H9 (cell line): ENCODE measurements at regions not wholly inside any gene's neighbourhood (a gene's known extent, or its start where the extent isn't known, plus 50 kb on each side); places are given as distances from the start of the nearest gene placed in this dataset.

Experiments
- DNase-seq: peaks from one replicate; pipeline ENCODE4 v3.0.0-alpha.2; 2017
- H2AFZ ChIP-seq: one replicate; pipeline ENCODE4 v1.6.1; 2013; ENCODE audit warnings: mild to moderate bottlenecking, low read length, control low read depth, moderate library complexity
- H2AK5ac ChIP-seq: 2 replicates; pipeline ENCODE4 v1.6.1; 2013; ENCODE audit warnings: low read length, control low read depth, mixed read lengths; ENCODE audit not compliant: insufficient read length
- H2BK120ac ChIP-seq: one replicate; pipeline ENCODE4 v1.6.1; 2013; ENCODE audit warnings: low read depth, mild to moderate bottlenecking, low read length, control low read depth, inconsistent platforms; ENCODE audit not compliant: poor library complexity, severe bottlenecking
- H2BK12ac ChIP-seq: 2 replicates; pipeline ENCODE4 v1.6.1; 2013; ENCODE audit warnings: low read length, control low read depth, mixed read lengths, low read depth; ENCODE audit not compliant: insufficient read length
- H2BK15ac ChIP-seq: 2 replicates; pipeline ENCODE4 v1.6.1; 2013; ENCODE audit warnings: low read depth, low read length, control low read depth
- H2BK20ac ChIP-seq: one replicate; pipeline ENCODE4 v1.6.1; 2013; ENCODE audit warnings: low read depth, mild to moderate bottlenecking, low read length, control low read depth, inconsistent platforms; ENCODE audit not compliant: poor library complexity, severe bottlenecking
- H2BK5ac ChIP-seq: 2 replicates; pipeline ENCODE4 v1.6.1; 2013; ENCODE audit warnings: low read length, control low read depth, mixed read lengths; ENCODE audit not compliant: insufficient read length
- H3K14ac ChIP-seq: 2 replicates; pipeline ENCODE4 v1.6.1; 2013; ENCODE audit warnings: low read length, control low read depth; ENCODE audit not compliant: insufficient read depth
- H3K18ac ChIP-seq: 2 replicates; pipeline ENCODE4 v1.6.1; 2013; ENCODE audit warnings: low read depth, mild to moderate bottlenecking, mixed read lengths, low read length, control low read depth; ENCODE audit not compliant: insufficient read length
- H3K23ac ChIP-seq: 2 replicates; pipeline ENCODE4 v1.6.1; 2013; ENCODE audit warnings: low read length, control low read depth, mixed read lengths, low read depth; ENCODE audit not compliant: insufficient read length
- H3K23me2 ChIP-seq: 2 replicates; pipeline ENCODE4 v1.6.1; 2013; ENCODE audit warnings: low read depth, mild to moderate bottlenecking, mixed read lengths, low read length, control low read depth; ENCODE audit not compliant: insufficient read length, poor library complexity, severe bottlenecking
- H3K27ac ChIP-seq: 2 replicates; pipeline ENCODE4 v1.5.1; 2013; ENCODE audit warnings: low read length, control low read depth, mixed read lengths, low read depth; ENCODE audit not compliant: insufficient read length
- H3K27me3 ChIP-seq: 2 replicates; pipeline ENCODE4 v1.6.1; 2013; ENCODE audit warnings: low read length, control low read depth, inconsistent platforms; ENCODE audit not compliant: insufficient read depth
- H3K4ac ChIP-seq: 2 replicates; pipeline ENCODE4 v1.6.1; 2013; ENCODE audit warnings: low read depth, mild to moderate bottlenecking, control low read depth, inconsistent platforms, low read length, moderate library complexity
- H3K4me1 ChIP-seq: 2 replicates; pipeline ENCODE4 v1.6.1; 2013; ENCODE audit warnings: low read length, control low read depth, inconsistent platforms; ENCODE audit not compliant: insufficient read depth
- H3K4me2 ChIP-seq: 2 replicates; pipeline ENCODE4 v1.6.1; 2013; ENCODE audit warnings: low read length, control low read depth, mixed read lengths; ENCODE audit not compliant: insufficient read length, insufficient read depth
- H3K56ac ChIP-seq: 2 replicates; pipeline ENCODE4 v1.6.1; 2013; ENCODE audit warnings: low read depth, mild to moderate bottlenecking, mixed read lengths, low read length, control low read depth; ENCODE audit not compliant: insufficient read length
- H3K79me1 ChIP-seq: 2 replicates; pipeline ENCODE4 v1.6.1; 2013; ENCODE audit warnings: low read depth, mild to moderate bottlenecking, moderate library complexity, low read length, control low read depth, inconsistent platforms; ENCODE audit not compliant: insufficient read depth, poor library complexity, severe bottlenecking
- H3K79me2 ChIP-seq: 2 replicates; pipeline ENCODE4 v1.6.1; 2013; ENCODE audit warnings: low read length, control low read depth, inconsistent platforms; ENCODE audit not compliant: insufficient read depth
- H3K9ac ChIP-seq: 2 replicates; pipeline ENCODE4 v1.6.1; 2013; ENCODE audit warnings: low read length, control low read depth, mixed read lengths; ENCODE audit not compliant: insufficient read length; ENCODE audit errors: extremely low read depth
- H3K9me3 ChIP-seq: one replicate; pipeline ENCODE4 v1.6.1; 2013; ENCODE audit warnings: low read depth, low read length, inconsistent platforms; ENCODE audit not compliant: control insufficient read depth
- H3T11ph ChIP-seq: one replicate; pipeline ENCODE4 v1.6.1; 2013; ENCODE audit warnings: mild to moderate bottlenecking, low read length, control low read depth, inconsistent platforms
- H4K20me1 ChIP-seq: one replicate; pipeline ENCODE4 v1.6.1; 2013; ENCODE audit not compliant: control insufficient read depth, insufficient read length, insufficient read depth
- H4K5ac ChIP-seq: 2 replicates; pipeline ENCODE4 v1.6.1; 2013; ENCODE audit warnings: low read depth, mild to moderate bottlenecking, mixed read lengths, low read length, control low read depth; ENCODE audit not compliant: insufficient read length
- H4K8ac ChIP-seq: replicated peaks from 2 replicates; pipeline ENCODE4 v1.6.1; 2013; ENCODE audit warnings: low read length, control low read depth, mixed read lengths, low read depth; ENCODE audit not compliant: insufficient read length
- H4K91ac ChIP-seq: 2 replicates; pipeline ENCODE4 v1.6.1; 2013; ENCODE audit warnings: low read depth, mild to moderate bottlenecking, moderate library complexity, mixed read lengths, low read length, control low read depth; ENCODE audit not compliant: insufficient read length
- H3K27ac Mint-ChIP-seq, 3 experiments: 2 replicates in 2 of 3; 3 replicates in 1 of 3; pipeline ENCODE4 v1.8.0; 2020 to 2021; ENCODE audit warnings: mixed read lengths in 3 of 3, mild to moderate bottlenecking in 1 of 3, moderate library complexity in 1 of 3
- H3K27me3 Mint-ChIP-seq: 2 replicates; pipeline ENCODE4 v1.8.0; 2021; ENCODE audit warnings: low read depth, mild to moderate bottlenecking, moderate library complexity, mixed read lengths
- H3K36me3 Mint-ChIP-seq, 3 experiments: 2 replicates in 2 of 3; 3 replicates in 1 of 3; pipeline ENCODE4 v1.8.0; 2020 to 2021; ENCODE audit warnings: low read depth in 3 of 3, mixed read lengths in 3 of 3; ENCODE audit not compliant: insufficient read depth in 1 of 3
- H3K4me1 Mint-ChIP-seq, 2 experiments: 2 replicates each; pipeline ENCODE4 v1.8.0; 2020; ENCODE audit warnings: mixed read lengths in 2 of 2
- H3K4me3 Mint-ChIP-seq, 2 experiments: 2 replicates in 1 of 2; 3 replicates in 1 of 2; pipeline ENCODE4 v1.8.0; 2020 to 2021; ENCODE audit warnings: mild to moderate bottlenecking in 2 of 2, mixed read lengths in 2 of 2, moderate library complexity in 1 of 2
- H3K9me3 Mint-ChIP-seq, 2 experiments: 2 replicates in 1 of 2; 3 replicates in 1 of 2; pipeline ENCODE4 v1.8.0; 2020; ENCODE audit warnings: mild to moderate bottlenecking in 2 of 2, mixed read lengths in 2 of 2, moderate library complexity in 1 of 2
- CTCF ChIP-seq: fragments of 200-600 bp; sonication (generic); conservative IDR thresholded peaks from 3 replicates; pipeline ENCODE4 v1.8.0; 2021; ENCODE audit warnings: antibody characterized with exemption, mild to moderate bottlenecking
- WGBS: extraction: QIAGEN DNeasy Blood & Tissue Kit; methylation state at CpG from one replicate; pipeline ENCODE4 v1.1.7; 2013; ENCODE audit warnings: missing lambda C conversion rate, low lambda C conversion rate, mixed read lengths; ENCODE audit not compliant: insufficient read length; ENCODE audit errors: extremely low coverage; 5-methylcytosine and 5-hydroxymethylcytosine counted together

- no peak overlapping the region for H2BK120ac ChIP-seq
- H3K4me2 ChIP-seq: no peak overlapping the region
- peaks cover 13% of the 10 kb centered on the region; the same call in 1 of the 2 replicates for H3K4me1 ChIP-seq
- no peaks in the 10 kb centered on the region for H3K9me3 ChIP-seq
- H3K14ac ChIP-seq: no peak overlapping the region
- no peak overlapping the region for H3K27ac ChIP-seq
- no peak for DNase-seq
- no peak overlapping the region for H4K5ac ChIP-seq
- H3T11ph ChIP-seq: no peak overlapping the region
- no peaks in the 10 kb centered on the region for H3K79me2 ChIP-seq
- H2BK5ac ChIP-seq: no peak overlapping the region
- H3K9ac ChIP-seq: no peak overlapping the region
- no peak overlapping the region for H2AFZ ChIP-seq
- no peak overlapping the region for H3K4ac ChIP-seq
- Mint-ChIP-seq H3K4me3 (no peak overlapping the region; a peak in 1 of 5 replicates), H3K27me3 (peaks cover 52% of the 10 kb centered on the region), H3K9me3 (peaks cover 4 to 33% of the 10 kb centered on the region in 2 experiments; a peak in 3 of 5 replicates), H3K27ac (no peak overlapping the region), H3K4me1 (peaks cover 37 to 52% of the 10 kb centered on the region in 2 experiments), H3K36me3 (peaks cover 0 to 2% (median 0%) of the 10 kb centered on the region in 3 experiments; a peak in 3 of 7 replicates)
- H3K18ac ChIP-seq: no peak overlapping the region
- H2BK12ac ChIP-seq: no peak overlapping the region
- WGBS: no CpG with 5 or more reads among the region's 3 CpGs
- H3K23ac ChIP-seq: no peak overlapping the region
- H3K79me1 ChIP-seq: no peaks in the 10 kb centered on the region
- no peak overlapping the region for H4K91ac ChIP-seq
- no peak for TF ChIP-seq CTCF
- H4K8ac ChIP-seq: no peak overlapping the region
- H2BK15ac ChIP-seq: no peak overlapping the region
- H3K23me2 ChIP-seq: no peaks in the 10 kb centered on the region
- H2AK5ac ChIP-seq: no peak overlapping the region
- H3K27me3 ChIP-seq: no peaks in the 10 kb centered on the region; the same call in 1 of the 2 replicates
- H2BK20ac ChIP-seq: no peak overlapping the region
- H3K56ac ChIP-seq: no peak overlapping the region
- H4K20me1 ChIP-seq: no peaks in the 10 kb centered on the region
Observed at GRCh38 chrX:8870411-8870810, 69.2 kb upstream of the FAM9A start.
